Choroid plexus epithelial cell (primary cell): ENCODE measurements at regions not wholly inside any gene's neighbourhood (a gene's known extent, or its start where the extent isn't known, plus 50 kb on each side); places are given as distances from the start of the nearest gene placed in this dataset.

Experiments used
- DNase-seq: peaks from one replicate; pipeline ENCODE4 v3.0.0-alpha.2; 2010; ENCODE audit warnings: low read depth
- H3K4me3 ChIP-seq: 2 replicates; pipeline ENCODE4 v1.5.1; 2011; ENCODE audit warnings: low read depth, mild to moderate bottlenecking, control low read depth, low read length, moderate library complexity
- CTCF ChIP-seq: conservative IDR thresholded peaks from 2 replicates; pipeline ENCODE4 v1.5.1; 2011; ENCODE audit warnings: low read depth, mild to moderate bottlenecking, control low read depth, inconsistent platforms, low read length, moderate library complexity

- DNase-seq, result no peak
- TF ChIP-seq CTCF, result no peak
- H3K4me3 ChIP-seq, result no peak overlapping the region
These were observed 309.2 kb downstream of the SNX13 start for GRCh38 chr7:17631061-17631460.

DNA sequence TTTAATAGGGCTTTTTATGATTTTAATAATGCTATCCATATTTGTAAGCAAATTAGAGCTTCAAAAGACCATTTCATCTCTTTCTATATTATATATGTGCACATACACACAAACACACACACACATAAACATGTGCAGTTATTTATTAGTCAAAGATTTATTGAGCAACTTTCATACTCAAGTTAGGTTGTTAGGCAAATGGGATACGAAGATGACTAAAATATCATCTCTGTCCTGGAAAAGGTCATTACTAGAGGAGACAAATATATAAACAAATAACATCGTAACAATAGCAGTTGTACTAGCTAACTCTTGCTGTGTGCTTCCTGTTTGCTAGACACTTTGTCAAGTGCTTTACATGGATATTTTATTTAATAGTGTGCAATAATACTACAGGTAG lies 307.9 kb downstream of the SNX13 start:
- no peak overlapping the region for H3K4me3 ChIP-seq
- no peak for DNase-seq
- TF ChIP-seq CTCF, result no peak

- no peak for TF ChIP-seq CTCF
- peak; percentile 63 for DNase-seq
- H3K4me3 ChIP-seq, result no peak overlapping the region
These were observed 307.2 kb downstream of the SNX13 start for GRCh38 chr7:17633067-17633466.

DNA sequence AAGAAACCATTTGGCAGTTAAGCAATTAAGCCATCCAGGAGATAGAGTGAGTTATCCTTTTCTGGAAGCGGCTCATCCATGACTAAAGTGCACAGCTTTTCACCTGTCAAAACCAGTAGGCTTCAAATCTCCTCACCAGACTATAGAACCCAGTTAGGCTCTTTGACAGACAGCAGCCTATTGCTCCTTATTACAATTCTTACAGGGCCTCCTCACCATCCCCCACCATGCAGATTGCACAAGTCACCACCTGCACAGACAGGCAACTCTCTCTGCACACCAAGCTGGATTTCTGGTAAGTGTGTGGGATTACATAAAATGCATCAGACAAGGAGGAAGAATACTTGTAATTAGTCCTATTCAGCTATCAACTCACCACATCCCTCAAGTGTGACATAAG lies 301.6 kb downstream of the SNX13 start:
- peak; percentile 65 for DNase-seq
- no peak overlapping the region for H3K4me3 ChIP-seq
- TF ChIP-seq CTCF, result no peak

GRCh38 chr7:17640730-17641377 lies 299.4 kb downstream of the SNX13 start:
- DNase-seq, result peak; percentile 72
- H3K4me3 ChIP-seq, result no peak overlapping the region
- peak; percentile 78 for TF ChIP-seq CTCF

DNA sequence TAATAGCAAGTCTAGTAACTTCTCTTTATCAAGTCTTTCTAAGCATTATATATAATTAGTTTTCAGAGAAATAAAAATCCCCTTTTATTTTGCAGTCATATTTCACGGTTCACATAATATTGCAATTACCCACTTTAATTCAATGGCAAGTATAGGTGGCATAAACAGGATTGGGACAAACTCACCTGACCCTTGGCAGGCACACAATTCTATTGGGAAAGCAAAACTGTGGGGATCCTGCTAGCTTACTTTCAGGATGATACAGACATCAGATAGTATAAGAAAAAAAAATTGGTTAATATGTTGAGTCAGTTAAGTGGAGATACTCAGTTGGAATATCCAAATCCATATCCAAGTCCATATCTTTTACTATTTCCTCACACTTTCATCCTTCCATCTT lies 294.8 kb downstream of the SNX13 start:
- TF ChIP-seq CTCF, result no peak
- H3K4me3 ChIP-seq, result no peak overlapping the region
- no peak for DNase-seq

GRCh38 chr7:17646253-17646956 lies 293.9 kb downstream of the SNX13 start:
- H3K4me3 ChIP-seq, result no peak overlapping the region
- peak; percentile 66 for TF ChIP-seq CTCF
- DNase-seq, result peak; percentile 81
